GM12872 (cell line): ENCODE measurements at regions not wholly inside any gene's neighbourhood (a gene's known extent, or its start where the extent isn't known, plus 50 kb on each side); places are given as distances from the start of the nearest gene placed in this dataset.

ENCODE experiments used
- TF ChIP-seq, protein P1 (sequence below): IDR thresholded peaks from 3 replicates; pipeline ENCODE4 v1.5.1; 2011; ENCODE audit warnings: low read depth, mild to moderate bottlenecking, low read length, moderate library complexity; ENCODE audit not compliant: insufficient read depth

GRCh38 chr12:78753058-78753457 lies 111.5 kb upstream of the SYT1 start:
- TF ChIP-seq, protein P1, sequence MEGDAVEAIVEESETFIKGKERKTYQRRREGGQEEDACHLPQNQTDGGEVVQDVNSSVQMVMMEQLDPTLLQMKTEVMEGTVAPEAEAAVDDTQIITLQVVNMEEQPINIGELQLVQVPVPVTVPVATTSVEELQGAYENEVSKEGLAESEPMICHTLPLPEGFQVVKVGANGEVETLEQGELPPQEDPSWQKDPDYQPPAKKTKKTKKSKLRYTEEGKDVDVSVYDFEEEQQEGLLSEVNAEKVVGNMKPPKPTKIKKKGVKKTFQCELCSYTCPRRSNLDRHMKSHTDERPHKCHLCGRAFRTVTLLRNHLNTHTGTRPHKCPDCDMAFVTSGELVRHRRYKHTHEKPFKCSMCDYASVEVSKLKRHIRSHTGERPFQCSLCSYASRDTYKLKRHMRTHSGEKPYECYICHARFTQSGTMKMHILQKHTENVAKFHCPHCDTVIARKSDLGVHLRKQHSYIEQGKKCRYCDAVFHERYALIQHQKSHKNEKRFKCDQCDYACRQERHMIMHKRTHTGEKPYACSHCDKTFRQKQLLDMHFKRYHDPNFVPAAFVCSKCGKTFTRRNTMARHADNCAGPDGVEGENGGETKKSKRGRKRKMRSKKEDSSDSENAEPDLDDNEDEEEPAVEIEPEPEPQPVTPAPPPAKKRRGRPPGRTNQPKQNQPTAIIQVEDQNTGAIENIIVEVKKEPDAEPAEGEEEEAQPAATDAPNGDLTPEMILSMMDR, result no peak

DNA sequence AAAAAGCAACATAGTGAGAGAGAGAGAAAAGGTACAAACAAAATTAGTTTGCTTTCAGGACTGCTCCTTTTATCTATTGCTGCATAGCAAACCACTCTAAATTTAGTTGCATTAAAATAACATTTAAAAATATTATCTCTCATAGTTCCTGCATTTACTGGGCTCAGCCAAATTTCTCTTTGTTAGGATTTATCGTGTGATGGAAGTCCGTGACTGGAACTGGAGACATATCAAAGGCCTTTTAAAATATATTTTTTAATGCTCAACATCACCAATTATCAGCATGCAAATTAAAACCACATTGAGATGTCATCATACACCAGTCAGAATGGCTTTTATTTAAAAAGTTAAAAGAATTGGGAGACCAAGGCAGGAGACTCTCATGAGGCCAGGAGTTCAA lies 107.6 kb upstream of the SYT1 start:
- TF ChIP-seq, protein P1, result no peak

- TF ChIP-seq, protein P1, result no peak
Measured at GRCh38 chr12:78759367-78759766, 105.2 kb upstream of the SYT1 start.

DNA sequence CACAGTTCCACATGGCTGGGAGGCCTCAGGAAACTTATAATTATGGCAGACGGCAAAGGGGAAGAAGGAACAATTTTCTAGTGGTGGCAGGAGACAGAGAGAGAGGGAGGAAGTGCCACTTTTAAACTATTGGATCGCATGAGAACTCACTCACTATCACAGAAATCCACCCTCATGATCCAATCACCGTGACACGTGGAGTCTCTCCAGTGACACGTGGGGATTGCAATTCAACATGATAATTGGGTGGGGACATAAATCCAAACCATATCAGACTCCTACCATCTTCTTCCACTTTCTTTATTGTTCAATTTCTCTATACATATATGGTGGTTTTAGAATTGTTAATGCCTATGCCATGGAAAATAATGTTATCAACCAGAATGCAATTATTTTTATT lies 103.7 kb upstream of the SYT1 start:
- TF ChIP-seq, protein P1, result no peak

DNA sequence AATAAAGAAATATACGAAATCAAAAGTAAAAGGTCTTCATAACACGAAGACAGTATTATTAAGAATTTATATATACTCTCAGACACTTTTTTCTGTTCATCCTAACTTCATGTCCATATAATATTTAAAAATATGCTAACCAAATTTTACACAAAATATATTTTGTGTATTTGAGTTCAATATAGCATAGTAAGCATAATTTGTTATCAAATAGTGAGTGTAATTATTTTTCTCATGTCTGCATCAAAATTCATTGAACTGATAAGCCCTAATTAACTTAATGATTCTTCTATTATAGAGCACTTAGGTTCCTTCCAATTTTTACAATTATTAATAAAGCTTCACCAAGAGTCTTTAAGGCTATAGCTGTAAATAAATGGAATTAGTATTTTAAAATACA lies 99.7 kb upstream of the SYT1 start:
- TF ChIP-seq, protein P1, result no peak

DNA sequence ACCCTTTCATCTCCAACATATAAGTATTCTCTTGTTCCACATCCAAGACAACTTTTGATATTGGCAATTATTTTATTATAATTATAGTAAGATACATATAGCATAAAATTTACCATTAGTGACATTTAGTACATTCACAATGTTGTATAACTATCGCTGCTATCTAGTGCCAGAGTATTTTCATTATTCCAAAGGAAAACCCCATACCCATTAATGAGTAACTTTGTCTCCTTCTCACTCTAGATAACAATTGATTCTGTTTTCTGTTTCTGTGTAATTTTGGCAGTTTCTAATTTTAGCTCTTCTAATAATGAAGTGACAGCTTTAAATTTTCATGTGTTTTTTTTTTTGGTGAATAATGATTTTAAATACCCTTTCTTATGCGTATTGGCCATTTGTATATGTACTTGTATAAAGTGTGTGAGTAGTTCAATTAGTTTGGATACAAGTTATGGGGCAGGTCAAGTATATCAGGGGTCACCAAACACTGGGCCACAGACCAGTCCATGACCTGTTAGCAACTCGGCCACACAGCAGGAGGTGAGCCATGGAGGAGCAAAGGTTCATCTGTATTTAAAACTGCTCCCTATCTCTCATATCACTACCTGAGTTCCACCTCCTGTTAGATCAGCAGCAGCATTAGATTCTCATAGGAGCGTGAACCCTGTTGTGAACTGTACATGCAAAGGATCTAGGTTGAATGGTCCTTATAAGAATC lies 97.2 kb upstream of the SYT1 start:
- TF ChIP-seq, protein P1, result no peak

DNA sequence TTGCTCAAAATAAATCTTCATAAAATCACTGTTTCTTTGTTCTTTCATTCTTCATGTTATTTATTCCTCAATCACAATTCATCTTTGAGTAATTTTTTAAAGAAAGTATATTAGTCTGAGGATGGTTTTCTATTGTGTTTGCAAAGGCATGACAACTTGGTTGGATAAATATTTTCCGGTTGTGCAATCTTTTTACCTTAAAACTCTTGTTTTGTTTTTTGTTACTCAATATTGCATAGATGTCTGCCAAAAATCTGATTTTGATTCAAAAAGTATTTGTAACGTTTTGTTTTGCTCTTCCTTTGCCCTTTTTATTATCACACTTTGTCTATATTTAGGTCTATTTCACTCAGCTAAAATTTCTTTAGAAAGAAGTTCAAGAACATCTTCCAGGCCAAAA lies 86.2 kb upstream of the SYT1 start:
- TF ChIP-seq, protein P1, result no peak
